Transverse colon (tissue), 4 donors: ENCODE measurements at regions not wholly inside any gene's neighbourhood (a gene's known extent, or its start where the extent isn't known, plus 50 kb on each side); places are given as distances from the start of the nearest gene placed in this dataset.

ENCODE experiments used
- DNase-seq: peaks from one replicate; pipeline ENCODE4 v3.0.0-alpha.2; 2019
- H3K27ac ChIP-seq, 4 donors: fragments of 200-600 bp; sonication (generic); 2 replicates each; pipeline ENCODE4 v1.5.1; 2016 to 2018; ENCODE audit warnings: inconsistent platforms in 4 of 4
- H3K27me3 ChIP-seq: fragments of 200-600 bp; sonication (generic); 2 replicates; pipeline ENCODE4 v1.5.1; 2017; ENCODE audit warnings: inconsistent platforms
- H3K36me3 ChIP-seq, 4 donors: fragments of 200-600 bp; sonication (generic); 2 replicates each; pipeline ENCODE4 v1.5.1; 2017 to 2019; ENCODE audit warnings: inconsistent platforms in 4 of 4
- H3K4me1 ChIP-seq, 4 donors: fragments of 200-600 bp; sonication (generic); 2 replicates each; pipeline ENCODE4 v1.5.1; 2017 to 2020; ENCODE audit warnings: inconsistent platforms in 4 of 4
- H3K4me3 ChIP-seq, 4 donors: fragments of 200-600 bp; sonication (generic); 1 replicate in 1 of 4; 2 replicates in 3 of 4; pipeline versions ENCODE4 v1.5.1 to v1.6.1; 2017 to 2019; ENCODE audit warnings: inconsistent platforms in 4 of 4
- H3K9me3 ChIP-seq, 2 donors: fragments of 200-600 bp; sonication (generic); 2 replicates each; pipeline ENCODE4 v1.5.1; 2017 to 2019; ENCODE audit warnings: inconsistent platforms in 2 of 2
- EP300 ChIP-seq: sonication (generic); formaldehyde crosslinking; IDR thresholded peaks from one replicate; pipeline ENCODE4 v1.6.1; 2017; ENCODE audit warnings: antibody characterized with exemption, low read depth
- POLR2A ChIP-seq: fragments of 450-650 bp; IDR thresholded peaks from one replicate; pipeline ENCODE4 v1.6.1; 2016; ENCODE audit warnings: antibody characterized with exemption, mild to moderate bottlenecking, moderate library complexity
- POLR2AphosphoS5 ChIP-seq, 3 donors: sonication (generic); formaldehyde crosslinking; IDR thresholded peaks; one replicate each; pipeline ENCODE4 v1.6.1; 2016; ENCODE audit warnings: antibody characterized with exemption in 3 of 3
- WGBS, 2 donors: methylation state at CpG; one replicate each; pipeline ENCODE4 v1.1.5; 2018; ENCODE audit warnings: low coverage in 1 of 2; 5-methylcytosine and 5-hydroxymethylcytosine counted together
- in situ Hi-C, 4 donors: fragments of 200-750 bp; cut with MboI; loops; one replicate each; pipeline versions ENCODE4 v1.15.0 to v1.15.1; 2017; ENCODE audit warnings: low sequenced_read_pairs in 3 of 4, low pct_ligation_motif_present in 1 of 4, low pct_unique_long_range_greater_than_20kb in 1 of 4
- intact Hi-C: fragments of 100-400 bp; cut with DNase I; formaldehyde crosslinking; loops from one replicate; pipeline ENCODE4 v1.15.1; 2023; ENCODE audit warnings: low total_unique reads
- TF ChIP-seq, protein P1 (sequence below), 5 experiments: fragments of 200-600 bp in 3 of 5; fragments of 450-650 bp in 2 of 5; sonication (generic) in 3 of 5; IDR thresholded peaks; 1 replicate in 2 of 5; 2 replicates in 3 of 5; pipeline ENCODE4 v1.5.1; 2016 to 2017; ENCODE audit warnings: antibody characterized with exemption in 5 of 5, inconsistent platforms in 3 of 5, mild to moderate bottlenecking in 2 of 5, moderate library complexity in 1 of 5

DNA sequence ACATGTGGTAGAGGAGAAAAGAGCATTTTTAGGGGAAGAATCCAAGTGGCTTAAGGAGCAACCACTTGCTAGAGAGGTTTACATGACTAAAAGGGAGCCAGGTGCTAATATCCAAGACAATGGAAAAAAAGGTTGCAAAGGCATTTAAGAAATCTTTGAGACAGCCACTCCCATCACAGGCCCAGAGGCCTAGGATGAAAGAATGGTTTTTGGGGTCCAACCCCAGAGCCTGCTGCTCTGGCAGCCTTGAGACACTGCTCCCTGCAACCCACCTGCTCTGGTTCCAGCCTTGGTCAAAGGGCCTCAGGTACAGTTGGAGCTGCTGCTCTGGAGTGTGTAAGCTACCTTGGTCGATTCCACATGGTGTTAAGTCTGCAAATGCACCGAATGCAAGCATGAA, 84.1 kb upstream of the FREM3 start:
- Histone ChIP-seq H3K27me3 (no peaks in the 10 kb centered on the region), H3K36me3 (no peaks in the 10 kb centered on the region), H3K4me3 (no peak overlapping the region), H3K27ac (no peak overlapping the region), H3K9me3 (no peaks in the 10 kb centered on the region), H3K4me1 (no peaks in the 10 kb centered on the region)
- DNase-seq: no peak
- TF ChIP-seq POLR2A: no peak
- TF ChIP-seq EP300: no peak
- TF ChIP-seq POLR2AphosphoS5 (IDR thresholded peaks at IDR 0.05): no peak
- TF ChIP-seq, protein P1, sequence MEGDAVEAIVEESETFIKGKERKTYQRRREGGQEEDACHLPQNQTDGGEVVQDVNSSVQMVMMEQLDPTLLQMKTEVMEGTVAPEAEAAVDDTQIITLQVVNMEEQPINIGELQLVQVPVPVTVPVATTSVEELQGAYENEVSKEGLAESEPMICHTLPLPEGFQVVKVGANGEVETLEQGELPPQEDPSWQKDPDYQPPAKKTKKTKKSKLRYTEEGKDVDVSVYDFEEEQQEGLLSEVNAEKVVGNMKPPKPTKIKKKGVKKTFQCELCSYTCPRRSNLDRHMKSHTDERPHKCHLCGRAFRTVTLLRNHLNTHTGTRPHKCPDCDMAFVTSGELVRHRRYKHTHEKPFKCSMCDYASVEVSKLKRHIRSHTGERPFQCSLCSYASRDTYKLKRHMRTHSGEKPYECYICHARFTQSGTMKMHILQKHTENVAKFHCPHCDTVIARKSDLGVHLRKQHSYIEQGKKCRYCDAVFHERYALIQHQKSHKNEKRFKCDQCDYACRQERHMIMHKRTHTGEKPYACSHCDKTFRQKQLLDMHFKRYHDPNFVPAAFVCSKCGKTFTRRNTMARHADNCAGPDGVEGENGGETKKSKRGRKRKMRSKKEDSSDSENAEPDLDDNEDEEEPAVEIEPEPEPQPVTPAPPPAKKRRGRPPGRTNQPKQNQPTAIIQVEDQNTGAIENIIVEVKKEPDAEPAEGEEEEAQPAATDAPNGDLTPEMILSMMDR (IDR thresholded peaks at IDR 0.05): no peak
- 56% methylated on average over 2 of the region's 2 CpGs; no CpG with 5 or more reads in 1 of the 2 donors for WGBS, 2 donors
- intact Hi-C loops (no loop called here), in situ Hi-C loops (no loop called here)

DNA sequence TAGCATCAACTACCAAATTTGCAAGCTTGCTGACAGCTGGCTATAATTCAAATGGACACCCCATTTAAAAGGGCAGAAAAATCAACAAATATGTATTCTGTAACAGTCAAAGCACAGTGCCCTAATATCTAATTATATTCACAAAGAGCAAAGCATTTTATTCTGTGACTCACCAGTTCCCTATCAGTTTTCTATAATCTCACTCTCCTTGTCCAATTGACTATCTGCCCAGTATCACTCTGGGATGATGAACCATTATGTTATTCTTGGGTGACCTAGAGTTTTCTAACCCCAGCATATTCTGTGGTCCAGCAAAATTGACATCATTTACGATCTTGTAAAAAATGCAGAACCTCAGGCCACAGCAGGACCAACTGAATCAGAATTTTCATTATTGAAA, 82.0 kb upstream of the FREM3 start:
- Histone ChIP-seq H3K36me3 (no peaks in the 10 kb centered on the region), H3K27ac (no peak overlapping the region), H3K9me3 (no peaks in the 10 kb centered on the region), H3K27me3 (no peaks in the 10 kb centered on the region), H3K4me1 (no peaks in the 10 kb centered on the region), H3K4me3 (no peak overlapping the region)
- TF ChIP-seq POLR2AphosphoS5 (IDR thresholded peaks at IDR 0.05): no peak
- 54 to 73% methylated on average over 1 of the region's 1 CpG for WGBS, 2 donors
- in situ Hi-C loops: no loop called here
- no peak for DNase-seq
- intact Hi-C loops: no loop called here

DNA sequence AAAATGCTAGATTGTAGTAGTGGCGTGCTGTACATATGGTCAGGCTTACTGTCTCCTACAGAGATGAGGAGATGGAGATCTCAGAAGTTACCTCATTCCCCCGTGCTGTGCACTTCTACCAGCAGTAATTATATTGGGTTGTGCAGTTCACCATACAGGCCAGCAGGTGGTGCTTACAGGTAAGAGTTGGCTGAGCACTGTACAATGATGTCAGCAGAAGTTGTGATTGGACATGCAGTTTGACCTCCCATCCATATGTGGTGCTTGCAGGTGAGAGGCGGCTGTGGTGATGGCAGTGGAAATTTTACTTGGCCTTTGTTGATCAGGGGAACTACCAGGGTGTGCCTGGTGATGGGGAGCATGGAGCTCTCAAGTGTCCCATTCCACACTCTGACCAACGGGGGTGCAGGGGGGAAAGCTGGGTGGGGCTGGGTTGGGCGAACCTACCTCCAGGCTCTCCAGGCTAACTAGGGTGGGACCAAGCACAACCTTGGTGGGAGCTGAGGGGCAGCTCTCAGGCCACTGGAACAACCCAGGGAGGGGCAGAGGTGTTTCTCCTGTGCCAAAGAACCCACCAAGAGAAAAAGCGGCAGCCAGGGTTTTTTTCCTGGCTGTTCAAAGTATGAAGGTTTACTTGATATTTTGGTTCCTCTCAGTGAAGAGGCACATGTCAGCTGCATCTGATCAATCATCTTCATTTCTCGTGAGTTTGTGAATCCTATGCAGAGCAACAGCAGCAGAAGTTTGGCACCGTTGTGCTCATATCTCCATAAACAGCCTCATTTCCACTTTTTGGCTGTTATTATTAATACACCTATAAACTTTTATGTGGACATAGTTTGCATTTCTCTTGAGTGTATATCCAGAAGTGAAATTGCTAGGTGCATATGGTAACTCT, 73.8 kb upstream of the FREM3 start:
- intact Hi-C loops: no loop called here
- no peak overlapping the region for H3K27ac ChIP-seq
- TF ChIP-seq EP300: no peak
- TF ChIP-seq POLR2AphosphoS5 (IDR thresholded peaks at IDR 0.05): no peak
- no peak for TF ChIP-seq POLR2A
- TF ChIP-seq, protein P1 (IDR thresholded peaks at IDR 0.05): peak; percentile 43 to 68 (median 63)
- H3K4me3 ChIP-seq: no peak overlapping the region
- no peaks in the 10 kb centered on the region for H3K36me3 ChIP-seq
- DNase-seq: peak; percentile 38
- no peaks in the 10 kb centered on the region for H3K4me1 ChIP-seq
- no peaks in the 10 kb centered on the region for H3K27me3 ChIP-seq
- in situ Hi-C loops: no loop called here
- 51 to 75% methylated on average over 3 to 8 of the region's 8 CpGs for WGBS, 2 donors
- peaks cover 0 to 6% of the 10 kb centered on the region in 2 donors for H3K9me3 ChIP-seq

DNA sequence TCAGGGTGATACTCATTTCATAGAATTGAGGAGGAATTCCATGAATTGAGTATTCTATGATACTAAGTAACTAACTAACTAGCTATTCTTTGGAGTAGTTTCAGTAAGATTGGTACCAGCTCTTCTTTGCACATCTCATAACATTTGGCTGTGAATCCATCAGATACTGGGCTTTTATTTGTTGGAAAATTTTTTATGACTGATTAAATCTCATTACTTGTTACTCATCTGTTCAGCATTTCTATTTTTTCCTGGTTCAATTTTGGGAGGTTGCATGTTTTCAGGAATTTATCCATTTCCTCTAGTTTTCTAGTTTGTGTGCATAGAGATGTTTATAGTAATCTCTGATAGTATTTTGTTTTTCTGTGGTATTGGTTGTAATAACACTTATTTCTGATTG, 70.8 kb upstream of the FREM3 start:
- Histone ChIP-seq H3K4me1 (no peaks in the 10 kb centered on the region), H3K27me3 (no peaks in the 10 kb centered on the region), H3K36me3 (no peaks in the 10 kb centered on the region), H3K4me3 (no peak overlapping the region), H3K27ac (no peak overlapping the region), H3K9me3 (peaks cover 0 to 6% of the 10 kb centered on the region in 2 donors)
- in situ Hi-C loops: no loop called here
- TF ChIP-seq EP300 (no peak), POLR2A (no peak), POLR2AphosphoS5 (IDR thresholded peaks at IDR 0.05) (no peak)
- TF ChIP-seq, protein P1 (IDR thresholded peaks at IDR 0.05): no peak
- DNase-seq: no peak
- intact Hi-C loops: no loop called here
